AG04450 (cell line): ENCODE measurements at regions not wholly inside any gene's neighbourhood (a gene's known extent, or its start where the extent isn't known, plus 50 kb on each side); places are given as distances from the start of the nearest gene placed in this dataset.
A peak's percentile ranks its signal among the peaks of the same experiment; 100 is the strongest.

ENCODE experiments used
- CTCF ChIA-PET: fragments of 300-600, 350-600 bp; formaldehyde crosslinking; extraction: SDS; loops from one replicate; lab custom pipeline; 2022; ENCODE audit warnings: antibody characterized with exemption, inconsistent platforms; lab: Charles Lee
- POLR2A ChIA-PET: fragments of 350-600 bp; formaldehyde crosslinking; extraction: SDS; loops from one replicate; lab custom pipeline; 2021; ENCODE audit warnings: antibody characterized with exemption, inconsistent platforms; lab: Yijun Ruan, JAX
- DNase-seq: peaks from one replicate; pipeline ENCODE4 v3.0.0-alpha.2; 2011; ENCODE audit warnings: low read depth, low spot score
- H3K27ac ChIP-seq: one replicate; pipeline ENCODE4 v1.5.1; 2012; ENCODE audit warnings: low read depth, low read length, control low read depth
- H3K27me3 ChIP-seq: one replicate; pipeline ENCODE4 v1.6.0; 2012; ENCODE audit warnings: low read length; ENCODE audit not compliant: control insufficient read depth, insufficient read depth
- H3K4me3 ChIP-seq: 2 replicates; pipeline ENCODE4 v1.5.1; 2011; ENCODE audit warnings: mild to moderate bottlenecking, low read depth, low read length, control low read depth
- H3K9me3 ChIP-seq: 2 replicates; pipeline ENCODE4 v1.5.1; 2012; ENCODE audit warnings: low read length; ENCODE audit not compliant: control insufficient read depth, insufficient read depth
- TF ChIP-seq, protein P1 (sequence below): IDR thresholded peaks from 2 replicates; pipeline ENCODE4 v1.5.1; 2011; ENCODE audit warnings: low read depth, low read length, control low read depth, inconsistent platforms

- H3K27ac ChIP-seq, result no peak overlapping the region
- TF ChIP-seq, protein P1, sequence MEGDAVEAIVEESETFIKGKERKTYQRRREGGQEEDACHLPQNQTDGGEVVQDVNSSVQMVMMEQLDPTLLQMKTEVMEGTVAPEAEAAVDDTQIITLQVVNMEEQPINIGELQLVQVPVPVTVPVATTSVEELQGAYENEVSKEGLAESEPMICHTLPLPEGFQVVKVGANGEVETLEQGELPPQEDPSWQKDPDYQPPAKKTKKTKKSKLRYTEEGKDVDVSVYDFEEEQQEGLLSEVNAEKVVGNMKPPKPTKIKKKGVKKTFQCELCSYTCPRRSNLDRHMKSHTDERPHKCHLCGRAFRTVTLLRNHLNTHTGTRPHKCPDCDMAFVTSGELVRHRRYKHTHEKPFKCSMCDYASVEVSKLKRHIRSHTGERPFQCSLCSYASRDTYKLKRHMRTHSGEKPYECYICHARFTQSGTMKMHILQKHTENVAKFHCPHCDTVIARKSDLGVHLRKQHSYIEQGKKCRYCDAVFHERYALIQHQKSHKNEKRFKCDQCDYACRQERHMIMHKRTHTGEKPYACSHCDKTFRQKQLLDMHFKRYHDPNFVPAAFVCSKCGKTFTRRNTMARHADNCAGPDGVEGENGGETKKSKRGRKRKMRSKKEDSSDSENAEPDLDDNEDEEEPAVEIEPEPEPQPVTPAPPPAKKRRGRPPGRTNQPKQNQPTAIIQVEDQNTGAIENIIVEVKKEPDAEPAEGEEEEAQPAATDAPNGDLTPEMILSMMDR, result no peak
- no peak overlapping the region for H3K4me3 ChIP-seq
- POLR2A ChIA-PET, result no interaction called here
- no peaks in the 10 kb centered on the region for H3K9me3 ChIP-seq
- CTCF ChIA-PET, result no interaction called here
- no peak for DNase-seq
- H3K27me3 ChIP-seq, result no peaks in the 10 kb centered on the region
Measured at GRCh38 chr10:28118985-28119628, 120.2 kb upstream of the ODAD2 start.

- Histone ChIP-seq H3K9me3 (no peaks in the 10 kb centered on the region), H3K4me3 (no peak overlapping the region), H3K27me3 (no peaks in the 10 kb centered on the region), H3K27ac (no peak overlapping the region)
- TF ChIP-seq, protein P1, result no peak
- no peak for DNase-seq
- POLR2A ChIA-PET, result no interaction called here
- CTCF ChIA-PET, result no interaction called here
Measured at GRCh38 chr10:28113202-28113601, 114.3 kb upstream of the ODAD2 start.

- H3K27ac ChIP-seq, result no peak overlapping the region
- peak; percentile 23 for DNase-seq
- ChIA-PET POLR2A (no interaction called here), CTCF (no interaction called here)
- no peaks in the 10 kb centered on the region for H3K27me3 ChIP-seq
- H3K9me3 ChIP-seq, result no peaks in the 10 kb centered on the region
- TF ChIP-seq, protein P1, result no peak
- no peak overlapping the region for H3K4me3 ChIP-seq
Measured at GRCh38 chr10:28111712-28112111, 112.8 kb upstream of the ODAD2 start.

DNA sequence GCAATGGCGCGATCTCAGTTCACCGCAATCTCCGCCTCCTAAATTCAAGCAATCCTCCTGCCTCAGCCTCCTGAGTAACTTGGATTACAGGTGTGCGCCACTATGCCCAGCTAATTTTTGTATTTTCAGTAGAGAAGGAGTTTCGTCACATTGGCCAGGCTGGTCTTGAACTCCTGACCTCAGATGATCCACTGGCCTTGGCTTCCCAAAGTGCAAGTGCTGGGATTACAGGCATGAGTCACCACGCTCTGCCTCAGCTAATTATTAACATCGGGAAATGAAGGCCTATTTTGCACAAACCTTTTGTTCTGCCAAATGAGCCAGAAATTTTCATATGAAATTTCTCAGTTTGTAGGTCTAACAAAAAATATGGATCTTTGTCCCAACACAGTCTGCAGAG lies 106.7 kb upstream of the ODAD2 start:
- TF ChIP-seq, protein P1, result no peak
- POLR2A ChIA-PET, result no interaction called here
- Histone ChIP-seq H3K9me3 (no peaks in the 10 kb centered on the region), H3K4me3 (no peak overlapping the region), H3K27me3 (no peaks in the 10 kb centered on the region), H3K27ac (no peak overlapping the region)
- CTCF ChIA-PET, result no interaction called here
- no peak for DNase-seq

- H3K27me3 ChIP-seq, result no peaks in the 10 kb centered on the region
- no peak for DNase-seq
- H3K4me3 ChIP-seq, result no peak overlapping the region
- ChIA-PET POLR2A (no interaction called here), CTCF (interaction anchor here (1.1 kb wide), 1 partner anchor 540 kb away, joined by 3 read pairs; no protein-coding TSS in a partner anchor)
- no peaks in the 10 kb centered on the region for H3K9me3 ChIP-seq
- TF ChIP-seq, protein P1, result 0 out of 2 replicates have a peak, but pooled peaks have one; percentile 8
- H3K27ac ChIP-seq, result no peak overlapping the region
Measured at GRCh38 chr10:28097633-28098032, 98.8 kb upstream of the ODAD2 start.
